SK-N-SH (cell line): ENCODE measurements at regions not wholly inside any gene's neighbourhood (a gene's known extent, or its start where the extent isn't known, plus 50 kb on each side); places are given as distances from the start of the nearest gene placed in this dataset.

Experiments used
- CTCF ChIA-PET: fragments of 300-600, 350-600 bp; formaldehyde crosslinking; extraction: SDS; loops from one replicate; lab custom pipeline; 2021; lab: Yijun Ruan, JAX
- POLR2A ChIA-PET: fragments of 350-600 bp; sonication (Branson Sonifier 250); formaldehyde crosslinking; extraction: SDS; loops from one replicate; lab custom pipeline; 2020; ENCODE audit warnings: antibody characterized with exemption, inconsistent platforms; lab: Yijun Ruan, JAX
- DNase-seq: peaks from one replicate; pipeline ENCODE4 v3.0.0; 2012
- H2AFZ ChIP-seq: fragments of 200-600 bp; sonication (generic); 2 replicates; pipeline ENCODE4 v1.8.1; 2016; ENCODE audit warnings: antibody characterized with exemption, mild to moderate bottlenecking, low read depth
- H3F3A ChIP-seq: fragments of 200-600 bp; sonication (generic); replicated peaks from 2 replicates; pipeline ENCODE3; 2016; ENCODE audit warnings: antibody characterized with exemption, mild to moderate bottlenecking; ENCODE audit not compliant: insufficient read depth
- H3K27ac ChIP-seq, 2 experiments: fragments of 200-500 bp in 1 of 2; fragments of 200-600 bp in 1 of 2; sonication (Bioruptor generic) in 1 of 2; sonication (generic), shearing (Covaris generic) in 1 of 2; 2 replicates each; pipeline versions ENCODE4 v1.5.1 to v1.6.1; 2014 to 2016; ENCODE audit warnings: low read depth in 2 of 2, inconsistent platforms in 1 of 2, low read length in 1 of 2, mild to moderate bottlenecking in 1 of 2, mixed read lengths in 1 of 2
- H3K27me3 ChIP-seq: fragments of 200-600 bp; sonication (generic), shearing (Covaris generic); 2 replicates; pipeline ENCODE4 v1.6.1; 2016; ENCODE audit warnings: mixed run types; ENCODE audit not compliant: insufficient read depth
- H3K36me3 ChIP-seq, 2 experiments: fragments of 200-500 bp in 1 of 2; fragments of 200-600 bp in 1 of 2; sonication (Bioruptor generic) in 1 of 2; sonication (generic) in 1 of 2; replicated peaks in 1 of 2; 2 replicates each; pipeline versions ENCODE3 to v1.5.1; 2014 to 2016; ENCODE audit warnings: low read length in 1 of 2, mild to moderate bottlenecking in 1 of 2; ENCODE audit not compliant: insufficient read depth in 2 of 2, control insufficient read depth in 1 of 2
- H3K4me1 ChIP-seq, 2 experiments: fragments of 200-500 bp in 1 of 2; fragments of 200-600 bp in 1 of 2; sonication (Bioruptor generic) in 1 of 2; sonication (generic), shearing (Covaris generic) in 1 of 2; 2 replicates each; pipeline versions ENCODE4 v1.5.1 to v1.6.1; 2014 to 2016; ENCODE audit warnings: low read depth in 1 of 2, low read length in 1 of 2, mixed run types in 1 of 2; ENCODE audit not compliant: insufficient read depth in 2 of 2, control insufficient read depth in 1 of 2
- H3K4me2 ChIP-seq: fragments of 200-600 bp; sonication (generic), shearing (Covaris generic); 2 replicates; pipeline ENCODE4 v1.6.1; 2017; ENCODE audit warnings: mixed run types
- H3K4me3 ChIP-seq, 2 experiments: fragments of 200-500 bp in 1 of 2; fragments of 200-600 bp in 1 of 2; sonication (Bioruptor generic) in 1 of 2; sonication (generic), shearing (Covaris generic) in 1 of 2; 2 replicates each; pipeline versions ENCODE4 v1.5.1 to v1.8.1; 2014 to 2016; ENCODE audit warnings: low read depth in 2 of 2, inconsistent platforms in 1 of 2, low read length in 1 of 2, mild to moderate bottlenecking in 1 of 2, mixed read lengths in 1 of 2, moderate library complexity in 1 of 2
- H3K79me2 ChIP-seq: fragments of 200-600 bp; sonication (generic); 2 replicates; pipeline ENCODE4 v1.8.1; 2017; ENCODE audit warnings: mild to moderate bottlenecking; ENCODE audit not compliant: insufficient read depth
- H3K9ac ChIP-seq: fragments of 200-600 bp; sonication (generic); 2 replicates; pipeline ENCODE4 v1.6.1; 2017; ENCODE audit warnings: mixed run types
- H3K9me2 ChIP-seq: fragments of 200-600 bp; sonication (generic); 2 replicates; pipeline ENCODE4 v1.6.1; 2017; ENCODE audit warnings: mixed run types
- H3K9me3 ChIP-seq: fragments of 200-600 bp; sonication (generic); 2 replicates; pipeline ENCODE4 v1.6.1; 2017; ENCODE audit warnings: mixed run types, mild to moderate bottlenecking, moderate library complexity
- H4K20me1 ChIP-seq: fragments of 200-600 bp; sonication (generic); 2 replicates; pipeline ENCODE4 v1.6.1; 2017; ENCODE audit warnings: mild to moderate bottlenecking, mixed run types; ENCODE audit not compliant: insufficient read depth
- CHD2 ChIP-seq: fragments of 150-350 bp; IDR thresholded peaks from 2 replicates; pipeline ENCODE4 v1.6.1; 2018; ENCODE audit warnings: low read length; ENCODE audit not compliant: partially characterized antibody
- ELF1 ChIP-seq: IDR thresholded peaks from 2 replicates; pipeline ENCODE4 v1.4.0; 2012
- GATA2 ChIP-seq: sonication (generic); formaldehyde crosslinking; IDR thresholded peaks from 2 replicates; pipeline ENCODE4 v1.5.0; 2020; ENCODE audit warnings: mild to moderate bottlenecking, missing genetic modification reagents
- MAX ChIP-seq: IDR thresholded peaks from 2 replicates; pipeline ENCODE4 v1.4.0; 2012; ENCODE audit warnings: low read depth
- MEF2A ChIP-seq: IDR thresholded peaks from 2 replicates; pipeline ENCODE4 v1.4.0; 2012; ENCODE audit warnings: low read depth, borderline replicate concordance
- NRF1 ChIP-seq: IDR thresholded peaks from 2 replicates; pipeline ENCODE4 v1.6.1; 2012; ENCODE audit warnings: low read depth, mild to moderate bottlenecking, low read length
- PBX3 ChIP-seq: IDR thresholded peaks from 2 replicates; pipeline ENCODE4; 2012
- RAD21 ChIP-seq: IDR thresholded peaks from 2 replicates; pipeline ENCODE4 v1.6.1; 2012; ENCODE audit warnings: mild to moderate bottlenecking, low read length
- SIN3A ChIP-seq: IDR thresholded peaks from 2 replicates; pipeline ENCODE4 v1.6.1; 2012; ENCODE audit warnings: low read depth, mild to moderate bottlenecking, low read length, moderate library complexity, borderline replicate concordance
- TEAD4 ChIP-seq: IDR thresholded peaks from 2 replicates; pipeline ENCODE4 v1.4.0; 2012; ENCODE audit warnings: mild to moderate bottlenecking, borderline replicate concordance; ENCODE audit not compliant: insufficient read depth
- WGBS: methylation state at CpG from one replicate; pipeline ENCODE4 v1.1.6; 2017; ENCODE audit warnings: low lambda C conversion rate; 5-methylcytosine and 5-hydroxymethylcytosine counted together
- TF ChIP-seq, protein P1 (sequence below): fragments of 200-600 bp; sonication (generic); IDR thresholded peaks from 2 replicates; pipeline ENCODE4 v1.6.1; 2017; ENCODE audit warnings: antibody characterized with exemption, mild to moderate bottlenecking, moderate library complexity
- TF ChIP-seq, protein P2 (sequence below): fragments of 150-350 bp; IDR thresholded peaks from 2 replicates; pipeline ENCODE4 v1.6.1; 2016; ENCODE audit warnings: mild to moderate bottlenecking, low read depth, low read length
- TF ChIP-seq, protein P3 (sequence below): IDR thresholded peaks from 2 replicates; pipeline ENCODE4 v1.4.0; 2012; ENCODE audit warnings: low read depth, borderline replicate concordance

- no peak overlapping the region for H2AFZ ChIP-seq
- CTCF ChIA-PET, result no interaction called here
Observed at GRCh38 chr3:193996641-193997089, 139.3 kb upstream of the HES1 start.

More at GRCh38 chr3:193996641-193997089, 139.3 kb upstream of the HES1 start:
- H3K27me3 ChIP-seq, result peaks cover 10% of the 10 kb centered on the region
- H3K9ac ChIP-seq, result no peak overlapping the region
- DNase-seq, result no peak
- WGBS, result 75% methylated on average over 6 of the region's 6 CpGs
- H3K4me1 ChIP-seq, result peaks cover 0 to 2% of the 10 kb centered on the region in 2 experiments; a peak in 1 of 4 replicates
- no peak overlapping the region for H3K27ac ChIP-seq
- H3F3A ChIP-seq, result no peaks in the 10 kb centered on the region
- no peak overlapping the region for H3K4me3 ChIP-seq
- no peaks in the 10 kb centered on the region for H3K9me2 ChIP-seq
- POLR2A ChIA-PET, result no interaction called here
- H4K20me1 ChIP-seq, result no peaks in the 10 kb centered on the region
- H3K36me3 ChIP-seq, result no peaks in the 10 kb centered on the region
- TF ChIP-seq, protein P1, sequence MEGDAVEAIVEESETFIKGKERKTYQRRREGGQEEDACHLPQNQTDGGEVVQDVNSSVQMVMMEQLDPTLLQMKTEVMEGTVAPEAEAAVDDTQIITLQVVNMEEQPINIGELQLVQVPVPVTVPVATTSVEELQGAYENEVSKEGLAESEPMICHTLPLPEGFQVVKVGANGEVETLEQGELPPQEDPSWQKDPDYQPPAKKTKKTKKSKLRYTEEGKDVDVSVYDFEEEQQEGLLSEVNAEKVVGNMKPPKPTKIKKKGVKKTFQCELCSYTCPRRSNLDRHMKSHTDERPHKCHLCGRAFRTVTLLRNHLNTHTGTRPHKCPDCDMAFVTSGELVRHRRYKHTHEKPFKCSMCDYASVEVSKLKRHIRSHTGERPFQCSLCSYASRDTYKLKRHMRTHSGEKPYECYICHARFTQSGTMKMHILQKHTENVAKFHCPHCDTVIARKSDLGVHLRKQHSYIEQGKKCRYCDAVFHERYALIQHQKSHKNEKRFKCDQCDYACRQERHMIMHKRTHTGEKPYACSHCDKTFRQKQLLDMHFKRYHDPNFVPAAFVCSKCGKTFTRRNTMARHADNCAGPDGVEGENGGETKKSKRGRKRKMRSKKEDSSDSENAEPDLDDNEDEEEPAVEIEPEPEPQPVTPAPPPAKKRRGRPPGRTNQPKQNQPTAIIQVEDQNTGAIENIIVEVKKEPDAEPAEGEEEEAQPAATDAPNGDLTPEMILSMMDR, result no peak
- no peak for TF ChIP-seq GATA2 (CRISPR knock-in tag)
- TF ChIP-seq, protein P2, sequence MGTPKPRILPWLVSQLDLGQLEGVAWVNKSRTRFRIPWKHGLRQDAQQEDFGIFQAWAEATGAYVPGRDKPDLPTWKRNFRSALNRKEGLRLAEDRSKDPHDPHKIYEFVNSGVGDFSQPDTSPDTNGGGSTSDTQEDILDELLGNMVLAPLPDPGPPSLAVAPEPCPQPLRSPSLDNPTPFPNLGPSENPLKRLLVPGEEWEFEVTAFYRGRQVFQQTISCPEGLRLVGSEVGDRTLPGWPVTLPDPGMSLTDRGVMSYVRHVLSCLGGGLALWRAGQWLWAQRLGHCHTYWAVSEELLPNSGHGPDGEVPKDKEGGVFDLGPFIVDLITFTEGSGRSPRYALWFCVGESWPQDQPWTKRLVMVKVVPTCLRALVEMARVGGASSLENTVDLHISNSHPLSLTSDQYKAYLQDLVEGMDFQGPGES, result no peak
- no peak for TF ChIP-seq CHD2
- TF ChIP-seq, protein P3, sequence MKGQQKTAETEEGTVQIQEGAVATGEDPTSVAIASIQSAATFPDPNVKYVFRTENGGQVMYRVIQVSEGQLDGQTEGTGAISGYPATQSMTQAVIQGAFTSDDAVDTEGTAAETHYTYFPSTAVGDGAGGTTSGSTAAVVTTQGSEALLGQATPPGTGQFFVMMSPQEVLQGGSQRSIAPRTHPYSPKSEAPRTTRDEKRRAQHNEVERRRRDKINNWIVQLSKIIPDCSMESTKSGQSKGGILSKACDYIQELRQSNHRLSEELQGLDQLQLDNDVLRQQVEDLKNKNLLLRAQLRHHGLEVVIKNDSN, result no peak
- TF ChIP-seq MEF2A, result no peak
- TF ChIP-seq MAX, result no peak
- no peak for TF ChIP-seq NRF1
- no peak for TF ChIP-seq TEAD4
- TF ChIP-seq ELF1, result no peak
- no peak for TF ChIP-seq RAD21
- no peak for TF ChIP-seq SIN3A
- TF ChIP-seq PBX3, result no peak
- H3K9me3 ChIP-seq, result no peaks in the 10 kb centered on the region
- no peak overlapping the region for H3K4me2 ChIP-seq
- H3K79me2 ChIP-seq, result no peaks in the 10 kb centered on the region
